ENCODE measurements at regions not wholly inside any gene's neighbourhood (a gene's known extent, or its start where the extent isn't known, plus 50 kb on each side); places are given as distances from the start of the nearest gene placed in this dataset.

DNA sequence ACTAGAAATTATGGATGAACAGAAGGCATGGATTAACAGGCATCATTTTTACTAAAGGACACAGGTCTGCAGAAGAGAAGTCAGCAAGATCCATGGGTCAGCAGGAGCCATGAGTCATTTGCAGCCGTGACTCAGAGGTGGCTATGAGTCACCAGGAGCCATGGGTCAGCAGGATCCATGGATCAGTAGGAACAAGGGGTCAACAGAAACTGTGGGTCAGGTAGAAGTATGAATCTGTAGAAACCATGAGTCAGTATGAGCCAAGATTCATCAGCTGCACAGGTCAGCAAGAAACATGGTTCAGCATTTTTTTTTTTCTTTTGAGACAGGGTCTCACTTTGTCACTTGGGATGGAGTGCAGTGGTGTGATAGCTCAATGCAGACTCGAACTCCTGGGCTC lies 58.2 kb upstream of the HS3ST4 start:
- no peak overlapping the region for H3K4me3 Mint-ChIP-seq (ENCODE audit: unreplicated experiment)
- H3K27me3 Mint-ChIP-seq (ENCODE audit: insufficient read depth, unreplicated experiment) = no peaks in the 10 kb centered on the region
- no peaks in the 10 kb centered on the region for H3K4me1 Mint-ChIP-seq (ENCODE audit: low read depth, unreplicated experiment)
- no peaks in the 10 kb centered on the region for H3K9me3 ChIP-seq
- no peaks in the 10 kb centered on the region for H3K36me3 Mint-ChIP-seq (ENCODE audit: insufficient read depth, unreplicated experiment)
- BruUV-seq (replicated peaks) = no TSS peak
- TF ChIP-seq, protein P1, sequence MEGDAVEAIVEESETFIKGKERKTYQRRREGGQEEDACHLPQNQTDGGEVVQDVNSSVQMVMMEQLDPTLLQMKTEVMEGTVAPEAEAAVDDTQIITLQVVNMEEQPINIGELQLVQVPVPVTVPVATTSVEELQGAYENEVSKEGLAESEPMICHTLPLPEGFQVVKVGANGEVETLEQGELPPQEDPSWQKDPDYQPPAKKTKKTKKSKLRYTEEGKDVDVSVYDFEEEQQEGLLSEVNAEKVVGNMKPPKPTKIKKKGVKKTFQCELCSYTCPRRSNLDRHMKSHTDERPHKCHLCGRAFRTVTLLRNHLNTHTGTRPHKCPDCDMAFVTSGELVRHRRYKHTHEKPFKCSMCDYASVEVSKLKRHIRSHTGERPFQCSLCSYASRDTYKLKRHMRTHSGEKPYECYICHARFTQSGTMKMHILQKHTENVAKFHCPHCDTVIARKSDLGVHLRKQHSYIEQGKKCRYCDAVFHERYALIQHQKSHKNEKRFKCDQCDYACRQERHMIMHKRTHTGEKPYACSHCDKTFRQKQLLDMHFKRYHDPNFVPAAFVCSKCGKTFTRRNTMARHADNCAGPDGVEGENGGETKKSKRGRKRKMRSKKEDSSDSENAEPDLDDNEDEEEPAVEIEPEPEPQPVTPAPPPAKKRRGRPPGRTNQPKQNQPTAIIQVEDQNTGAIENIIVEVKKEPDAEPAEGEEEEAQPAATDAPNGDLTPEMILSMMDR (IDR thresholded peaks at IDR 0.05; ENCODE audit: insufficient read depth in 1 of 2, low read depth in 1 of 2, low read length in 1 of 2, severe bottlenecking in 1 of 2, unreplicated experiment in 1 of 2) = no peak
- no peak overlapping the region for H3K27ac Mint-ChIP-seq (ENCODE audit: unreplicated experiment)
- H3K4me3 ChIP-seq (ENCODE audit: low read depth, low read length) = no peak overlapping the region
- ChIA-PET POLR2A (no interaction called here), CTCF (no interaction called here)
- no peaks in the 10 kb centered on the region for H3K36me3 ChIP-seq (ENCODE audit: control insufficient read depth, insufficient read depth, low read length)
- intact Hi-C loops (cut with micrococcal nuclease; ENCODE audit: unreplicated experiment) = no loop called here
- no peaks in the 10 kb centered on the region for H3K27me3 ChIP-seq (replicated peaks; ENCODE audit: control insufficient read depth, insufficient read depth, low read length)
- H3K4me1 ChIP-seq = no peaks in the 10 kb centered on the region
- DNase-seq = peak; percentile 6 to 47
- no peaks in the 10 kb centered on the region for H3K9me3 Mint-ChIP-seq (ENCODE audit: unreplicated experiment)

DNA sequence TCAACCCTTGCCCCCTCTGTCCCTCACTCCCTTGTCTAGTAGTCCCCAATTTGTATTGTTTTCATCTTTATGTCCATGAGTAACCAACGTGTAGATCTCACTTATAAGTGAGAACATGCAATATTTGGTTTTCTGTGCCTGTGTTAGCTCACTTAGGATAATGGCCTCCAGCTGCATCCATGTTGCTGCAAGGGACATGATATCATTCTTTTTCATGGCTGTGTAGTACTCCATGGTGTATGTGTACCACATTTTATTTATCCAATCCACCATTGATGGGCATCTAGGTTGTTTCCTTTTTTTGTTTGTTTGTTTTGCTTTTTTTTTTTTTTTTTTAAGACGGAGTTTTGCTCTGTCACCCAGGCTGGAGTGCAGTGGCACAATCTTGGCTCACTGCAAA lies 63.0 kb upstream of the HS3ST4 start:
- Histone ChIP-seq H3K4me1 (no peaks in the 10 kb centered on the region), H3K9me3 (no peaks in the 10 kb centered on the region), H3K36me3 (ENCODE audit: control insufficient read depth, insufficient read depth, low read length) (no peaks in the 10 kb centered on the region), H3K4me3 (ENCODE audit: low read depth, low read length) (no peak overlapping the region), H3K27me3 (replicated peaks; ENCODE audit: control insufficient read depth, insufficient read depth, low read length) (no peaks in the 10 kb centered on the region)
- intact Hi-C loops (cut with micrococcal nuclease; ENCODE audit: unreplicated experiment) = no loop called here
- TF ChIP-seq, protein P1 (IDR thresholded peaks at IDR 0.05; ENCODE audit: insufficient read depth in 1 of 2, low read depth in 1 of 2, low read length in 1 of 2, severe bottlenecking in 1 of 2, unreplicated experiment in 1 of 2) = no peak
- ChIA-PET POLR2A (no interaction called here), CTCF (no interaction called here)
- BruUV-seq (replicated peaks) = no TSS peak
- H3K4me3 Mint-ChIP-seq (ENCODE audit: unreplicated experiment) = no peak overlapping the region
- H3K4me1 Mint-ChIP-seq (ENCODE audit: low read depth, unreplicated experiment) = no peaks in the 10 kb centered on the region
- H3K9me3 Mint-ChIP-seq (ENCODE audit: unreplicated experiment) = no peaks in the 10 kb centered on the region
- no peak for DNase-seq
- no peak overlapping the region for H3K27ac Mint-ChIP-seq (ENCODE audit: unreplicated experiment)
- H3K27me3 Mint-ChIP-seq (ENCODE audit: insufficient read depth, unreplicated experiment) = no peaks in the 10 kb centered on the region
- H3K36me3 Mint-ChIP-seq (ENCODE audit: insufficient read depth, unreplicated experiment) = no peaks in the 10 kb centered on the region

DNA sequence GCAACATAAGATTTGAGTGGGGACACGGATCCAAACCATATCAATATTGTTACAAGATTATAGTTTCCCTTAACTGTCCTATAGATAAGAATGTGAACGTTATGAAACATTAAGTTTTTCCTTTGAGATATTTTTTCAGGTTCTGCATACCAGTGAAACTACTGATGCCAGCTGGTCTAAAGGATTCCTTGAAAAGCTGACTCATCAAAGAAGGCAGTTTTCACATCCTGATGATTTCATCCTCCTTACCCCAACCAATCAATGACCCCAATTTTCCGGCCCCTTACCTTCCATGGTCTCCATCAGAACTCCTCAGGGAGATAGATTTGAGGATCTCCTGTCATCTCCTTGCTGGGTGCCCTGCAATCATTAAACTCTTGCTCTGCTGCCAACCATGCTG lies 64.1 kb upstream of the HS3ST4 start:
- BruUV-seq (replicated peaks) = no TSS peak
- no peaks in the 10 kb centered on the region for H3K4me1 Mint-ChIP-seq (ENCODE audit: low read depth, unreplicated experiment)
- H3K27ac Mint-ChIP-seq (ENCODE audit: unreplicated experiment) = no peak overlapping the region
- no peaks in the 10 kb centered on the region for H3K36me3 Mint-ChIP-seq (ENCODE audit: insufficient read depth, unreplicated experiment)
- ChIA-PET CTCF (no interaction called here), POLR2A (no interaction called here)
- intact Hi-C loops (cut with micrococcal nuclease; ENCODE audit: unreplicated experiment) = no loop called here
- Histone ChIP-seq H3K4me1 (no peaks in the 10 kb centered on the region), H3K36me3 (ENCODE audit: control insufficient read depth, insufficient read depth, low read length) (no peaks in the 10 kb centered on the region), H3K4me3 (ENCODE audit: low read depth, low read length) (no peak overlapping the region), H3K9me3 (no peaks in the 10 kb centered on the region), H3K27me3 (replicated peaks; ENCODE audit: control insufficient read depth, insufficient read depth, low read length) (no peaks in the 10 kb centered on the region)
- H3K9me3 Mint-ChIP-seq (ENCODE audit: unreplicated experiment) = no peaks in the 10 kb centered on the region
- H3K4me3 Mint-ChIP-seq (ENCODE audit: unreplicated experiment) = no peak overlapping the region
- TF ChIP-seq, protein P1 (IDR thresholded peaks at IDR 0.05; ENCODE audit: insufficient read depth in 1 of 2, low read depth in 1 of 2, low read length in 1 of 2, severe bottlenecking in 1 of 2, unreplicated experiment in 1 of 2) = no peak
- H3K27me3 Mint-ChIP-seq (ENCODE audit: insufficient read depth, unreplicated experiment) = peaks cover under 1% of the 10 kb centered on the region
- DNase-seq = no peak

All from Caco-2 (cell line).